Erythroblast (primary cell): ENCODE measurements at regions not wholly inside any gene's neighbourhood (a gene's known extent, or its start where the extent isn't known, plus 50 kb on each side); places are given as distances from the start of the nearest gene placed in this dataset.

ENCODE experiments used
- GATA1 ChIP-seq: IDR thresholded peaks from 2 replicates; pipeline ENCODE4 v1.6.1; 2011; ENCODE audit warnings: low read depth, mild to moderate bottlenecking, control low read depth, low read length, moderate library complexity
- POLR2A ChIP-seq: IDR thresholded peaks from 2 replicates; pipeline ENCODE4 v1.6.1; 2011; ENCODE audit warnings: mild to moderate bottlenecking, low read length

- TF ChIP-seq POLR2A, result no peak
- no peak for TF ChIP-seq GATA1
These were observed 598.8 kb upstream of the CDH4 start for GRCh38 chr20:60653111-60653845.
